T-cell (primary cell): ENCODE measurements at regions not wholly inside any gene's neighbourhood (a gene's known extent, or its start where the extent isn't known, plus 50 kb on each side); places are given as distances from the start of the nearest gene placed in this dataset.

Experiments used
- ATAC-seq, 4 experiments: fragments of 200-7000 bp in 3 of 4; fragments of 150-1000 bp in 1 of 4; cut with Tn5 transposase; replicated peaks in 1 of 4; 1 replicate in 3 of 4; 2 replicates in 1 of 4; pipeline ENCODE4 v1.10.0; 2021; ENCODE audit warnings: moderate library complexity in 3 of 4, mild to moderate bottlenecking in 2 of 4, moderate number of reproducible peaks in 1 of 4
- CTCF ChIA-PET, 2 donors: fragments of 300-600 bp; sonication (Branson Sonifier 250); formaldehyde crosslinking; loops; one replicate each; lab custom pipeline; 2022; ENCODE audit warnings: antibody characterized with exemption in 2 of 2; lab: Charles Lee
- POLR2A ChIA-PET, 2 donors: fragments of 300-600 bp; sonication (Branson Sonifier 250); formaldehyde crosslinking; loops; one replicate each; lab custom pipeline; 2022; ENCODE audit warnings: antibody characterized with exemption in 2 of 2; lab: Charles Lee
- DNase-seq, 35 experiments: peaks; one replicate each; pipeline versions ENCODE4 v3.0.0 to v3.0.0-alpha.2; 2013 to 2023
- H3K27ac ChIP-seq: one replicate; pipeline ENCODE4 v1.5.1; 2013; ENCODE audit warnings: low read length
- H3K27me3 ChIP-seq, 2 experiments: replicated peaks in 1 of 2; 1 replicate in 1 of 2; 2 replicates in 1 of 2; pipeline versions ENCODE4 v1.6.1 to v1.7.0; 2013; ENCODE audit warnings: low read length in 1 of 2, mixed read lengths in 1 of 2; ENCODE audit not compliant: control insufficient read depth in 2 of 2, insufficient read depth in 2 of 2; ENCODE audit errors: extremely low read depth in 1 of 2
- H3K36me3 ChIP-seq, 2 donors: 1 replicate in 1 of 2; 2 replicates in 1 of 2; pipeline versions ENCODE4 v1.6.1 to v1.7.0; 2013; ENCODE audit warnings: low read length in 1 of 2; ENCODE audit not compliant: control insufficient read depth in 2 of 2, insufficient read depth in 1 of 2; ENCODE audit errors: extremely low read depth in 1 of 2
- H3K4me1 ChIP-seq, 2 experiments: 1 replicate in 1 of 2; 2 replicates in 1 of 2; pipeline versions ENCODE4 v1.6.1 to v1.7.0; 2013; ENCODE audit warnings: low read length in 2 of 2, mixed read lengths in 1 of 2; ENCODE audit not compliant: insufficient read depth in 2 of 2, control insufficient read depth in 1 of 2; ENCODE audit errors: extremely low read depth in 1 of 2
- H3K4me3 ChIP-seq, 2 donors: 1 replicate in 1 of 2; 2 replicates in 1 of 2; pipeline versions ENCODE4 v1.5.1 to v1.7.0; 2013; ENCODE audit warnings: mild to moderate bottlenecking in 2 of 2, low read length in 1 of 2, moderate library complexity in 1 of 2; ENCODE audit not compliant: control insufficient read depth in 1 of 2; ENCODE audit errors: extremely low read depth in 1 of 2
- H3K9me3 ChIP-seq: 2 replicates; pipeline ENCODE4 v1.7.0; 2013
- H3K27ac Mint-ChIP-seq, 2 donors: one replicate each; pipeline ENCODE4 v1.8.0; 2020 to 2021; ENCODE audit warnings: mild to moderate bottlenecking in 2 of 2, mixed read lengths in 2 of 2
- H3K27me3 Mint-ChIP-seq, 2 donors: one replicate each; pipeline ENCODE4 v1.8.0; 2021 to 2022; ENCODE audit warnings: mixed read lengths in 2 of 2
- H3K36me3 Mint-ChIP-seq: one replicate; pipeline ENCODE4 v1.8.0; 2021; ENCODE audit warnings: mixed read lengths
- H3K4me1 Mint-ChIP-seq, 3 donors: one replicate each; pipeline ENCODE4 v1.8.0; 2020 to 2022; ENCODE audit warnings: mixed read lengths in 3 of 3, mild to moderate bottlenecking in 1 of 3
- H3K4me3 Mint-ChIP-seq, 3 donors: one replicate each; pipeline ENCODE4 v1.8.0; 2020 to 2022; ENCODE audit warnings: mild to moderate bottlenecking in 3 of 3, mixed read lengths in 3 of 3, moderate library complexity in 3 of 3
- H3K9me3 Mint-ChIP-seq, 3 donors: one replicate each; pipeline ENCODE4 v1.8.0; 2020 to 2022; ENCODE audit warnings: mixed read lengths in 3 of 3
- WGBS: methylation state at CpG from one replicate; pipeline ENCODE4 v1.1.5; 2013; ENCODE audit warnings: missing lambda C conversion rate; ENCODE audit not compliant: insufficient coverage; 5-methylcytosine and 5-hydroxymethylcytosine counted together

GRCh38 chr7:41306486-41306885 lies 396.4 kb downstream of the INHBA start:
- CTCF ChIA-PET: no interaction called here
- H3K27ac Mint-ChIP-seq: no peak overlapping the region
- H3K27me3 ChIP-seq: no peaks in the 10 kb centered on the region

GRCh38 chr7:41305001-41305400 lies 397.9 kb downstream of the INHBA start:
- Histone ChIP-seq H3K9me3 (no peaks in the 10 kb centered on the region), H3K27ac (no peak overlapping the region), H3K36me3 (no peaks in the 10 kb centered on the region), H3K4me3 (no peak overlapping the region), H3K27me3 (no peaks in the 10 kb centered on the region), H3K4me1 (no peaks in the 10 kb centered on the region)
- no peak for DNase-seq
- ChIA-PET POLR2A (no interaction called here), CTCF (no interaction called here)
- no peaks in the 10 kb centered on the region for H3K36me3 Mint-ChIP-seq
- H3K4me3 Mint-ChIP-seq: no peak overlapping the region
- no peak for ATAC-seq
- peaks cover 4 to 14% (median 10%) of the 10 kb centered on the region in 3 donors for H3K9me3 Mint-ChIP-seq
- H3K27ac Mint-ChIP-seq: no peak overlapping the region
- H3K27me3 Mint-ChIP-seq: no peaks in the 10 kb centered on the region
- no CpG with 5 or more reads among the region's 1 CpG for WGBS
- no peaks in the 10 kb centered on the region for H3K4me1 Mint-ChIP-seq

More at GRCh38 chr7:41306486-41306885, 396.4 kb downstream of the INHBA start:
- WGBS: no CpG with 5 or more reads among the region's 2 CpGs
- DNase-seq: no peak
- H3K36me3 ChIP-seq: no peaks in the 10 kb centered on the region
- H3K27ac ChIP-seq: no peak overlapping the region
- H3K4me1 ChIP-seq: no peaks in the 10 kb centered on the region
- H3K27me3 Mint-ChIP-seq: no peaks in the 10 kb centered on the region
- H3K9me3 ChIP-seq: no peaks in the 10 kb centered on the region
- no peak overlapping the region for H3K4me3 ChIP-seq
- peaks cover 0 to 12% (median 11%) of the 10 kb centered on the region in 3 donors for H3K9me3 Mint-ChIP-seq
- ATAC-seq: no peak
- no peaks in the 10 kb centered on the region for H3K4me1 Mint-ChIP-seq
- H3K36me3 Mint-ChIP-seq: no peaks in the 10 kb centered on the region
- no peak overlapping the region for H3K4me3 Mint-ChIP-seq
- POLR2A ChIA-PET: no interaction called here

GRCh38 chr7:41303709-41304108 lies 399.2 kb downstream of the INHBA start:
- Histone ChIP-seq H3K9me3 (no peaks in the 10 kb centered on the region), H3K27me3 (no peaks in the 10 kb centered on the region), H3K27ac (no peak overlapping the region), H3K4me3 (no peak overlapping the region), H3K4me1 (no peaks in the 10 kb centered on the region), H3K36me3 (no peaks in the 10 kb centered on the region)
- no peak for DNase-seq
- peaks cover 4 to 18% (median 10%) of the 10 kb centered on the region in 3 donors for H3K9me3 Mint-ChIP-seq
- no peak overlapping the region for H3K4me3 Mint-ChIP-seq
- H3K4me1 Mint-ChIP-seq: no peaks in the 10 kb centered on the region
- H3K36me3 Mint-ChIP-seq: no peaks in the 10 kb centered on the region
- 85% methylated on average over 3 of the region's 4 CpGs for whole genome bisulfite sequencing
- POLR2A ChIA-PET: no interaction called here
- no peaks in the 10 kb centered on the region for H3K27me3 Mint-ChIP-seq
- H3K27ac Mint-ChIP-seq: no peak overlapping the region
- CTCF ChIA-PET: no interaction called here
- ATAC-seq: no peak

- no peak overlapping the region for H3K27ac Mint-ChIP-seq
- ChIA-PET CTCF (no interaction called here), POLR2A (no interaction called here)
- peaks cover 8 to 21% (median 9%) of the 10 kb centered on the region in 3 donors for H3K9me3 Mint-ChIP-seq
- Histone ChIP-seq H3K9me3 (no peaks in the 10 kb centered on the region), H3K27ac (no peak overlapping the region), H3K4me1 (no peaks in the 10 kb centered on the region), H3K27me3 (no peaks in the 10 kb centered on the region), H3K36me3 (no peaks in the 10 kb centered on the region), H3K4me3 (no peak overlapping the region)
- no peaks in the 10 kb centered on the region for H3K27me3 Mint-ChIP-seq
- no peaks in the 10 kb centered on the region for H3K4me1 Mint-ChIP-seq
- WGBS: 75% methylated on average over 1 of the region's 2 CpGs
- ATAC-seq: no peak
- DNase-seq: no peak
- no peak overlapping the region for H3K4me3 Mint-ChIP-seq
- no peaks in the 10 kb centered on the region for H3K36me3 Mint-ChIP-seq
These were observed 404.5 kb downstream of the INHBA start for GRCh38 chr7:41298409-41298808.

GRCh38 chr7:41297166-41297565 lies 405.7 kb downstream of the INHBA start:
- ATAC-seq (no peak), DNase-seq (no peak)

GRCh38 chr7:41295455-41295815 lies 407.5 kb downstream of the INHBA start:
- H3K4me1 Mint-ChIP-seq: no peaks in the 10 kb centered on the region
- H3K36me3 Mint-ChIP-seq: no peaks in the 10 kb centered on the region
- H3K4me3 Mint-ChIP-seq: no peak overlapping the region
- H3K27me3 Mint-ChIP-seq: no peaks in the 10 kb centered on the region
- no CpG with 5 or more reads among the region's 1 CpG for WGBS
- no peaks in the 10 kb centered on the region for H3K4me1 ChIP-seq
- H3K27ac ChIP-seq: no peak overlapping the region
- no peaks in the 10 kb centered on the region for H3K9me3 ChIP-seq
- ATAC-seq (no peak), DNase-seq (no peak)
- CTCF ChIA-PET: no interaction called here
- POLR2A ChIA-PET: no interaction called here
- H3K9me3 Mint-ChIP-seq: peaks cover 4 to 11% (median 6%) of the 10 kb centered on the region in 3 donors
- no peaks in the 10 kb centered on the region for H3K36me3 ChIP-seq
- H3K27me3 ChIP-seq: no peaks in the 10 kb centered on the region
- H3K27ac Mint-ChIP-seq: no peak overlapping the region
- H3K4me3 ChIP-seq: no peak overlapping the region

More at GRCh38 chr7:41297166-41297565, 405.7 kb downstream of the INHBA start:
- Mint-ChIP-seq H3K9me3 (peaks cover 8 to 15% (median 10%) of the 10 kb centered on the region in 3 donors), H3K36me3 (no peaks in the 10 kb centered on the region), H3K27me3 (no peaks in the 10 kb centered on the region), H3K27ac (no peak overlapping the region), H3K4me1 (no peaks in the 10 kb centered on the region), H3K4me3 (no peak overlapping the region)
- no peaks in the 10 kb centered on the region for H3K36me3 ChIP-seq
- ChIA-PET CTCF (interaction anchor here in 1 of 2 donors (0.6 kb wide), 1 partner anchor 59 kb away, joined by 3 read pairs; no protein-coding TSS in a partner anchor), POLR2A (no interaction called here)
- H3K9me3 ChIP-seq: no peaks in the 10 kb centered on the region
- H3K27me3 ChIP-seq: no peaks in the 10 kb centered on the region
- 75% methylated on average over 4 of the region's 6 CpGs for WGBS
- H3K4me1 ChIP-seq: no peaks in the 10 kb centered on the region
- no peak overlapping the region for H3K4me3 ChIP-seq
- H3K27ac ChIP-seq: no peak overlapping the region
